Testis (tissue), 2 donors: ENCODE measurements at regions not wholly inside any gene's neighbourhood (a gene's known extent, or its start where the extent isn't known, plus 50 kb on each side); places are given as distances from the start of the nearest gene placed in this dataset.
"Not testable (repeated sequence)": the region's sequence is repeated elsewhere in the genome, so short reads cannot be mapped to it uniquely, and the experiment has no call there.

Experiments used
- CTCF ChIP-seq, 3 experiments: fragments of 450-650 bp in 2 of 3; fragments of 200-600 bp in 1 of 3; sonication (generic) in 1 of 3; IDR thresholded peaks; one replicate each; pipeline ENCODE4 v1.5.1; 2016 to 2019; ENCODE audit warnings: antibody characterized with exemption in 3 of 3, mild to moderate bottlenecking in 2 of 3, moderate library complexity in 1 of 3
- POLR2A ChIP-seq: fragments of 450-650 bp; IDR thresholded peaks from one replicate; pipeline ENCODE4 v1.6.1; 2017; ENCODE audit warnings: antibody characterized with exemption, mild to moderate bottlenecking, moderate library complexity

- TF ChIP-seq CTCF (IDR thresholded peaks at IDR 0.05); POLR2A: not testable (repeated sequence)
These were observed 134.1 kb downstream of the CWH43 start for GRCh38 chr4:49120042-49120779.
